GM13976 (cell line): ENCODE measurements at regions not wholly inside any gene's neighbourhood (a gene's known extent, or its start where the extent isn't known, plus 50 kb on each side); places are given as distances from the start of the nearest gene placed in this dataset.

Experiments
- DNase-seq: peaks from one replicate; pipeline ENCODE4 v3.0.0; 2012; ENCODE audit warnings: low spot score
- CTCF ChIP-seq: IDR thresholded peaks from 2 replicates; pipeline ENCODE4 v1.5.1; 2012; ENCODE audit warnings: borderline replicate concordance, mild to moderate bottlenecking; ENCODE audit not compliant: insufficient read depth; ENCODE audit errors: extremely low read depth, missing control alignments, control extremely low read depth
- in situ Hi-C: fragments of 300-500 bp; cut with MboI; formaldehyde crosslinking; loops from one replicate; pipeline ENCODE4 v1.12.0; 2022; ENCODE audit warnings: low sequenced_read_pairs, mixed read lengths, inconsistent platforms; ENCODE audit not compliant: unreplicated experiment

GRCh38 chr2:195390686-195391321 lies 266.2 kb upstream of the SLC39A10 start:
- in situ Hi-C loops: no loop called here
- no peak for TF ChIP-seq CTCF
- no peak for DNase-seq

GRCh38 chr2:195388028-195388427 lies 269.0 kb upstream of the SLC39A10 start:
- TF ChIP-seq CTCF: no peak
- in situ Hi-C loops: no loop called here
- no peak for DNase-seq

GRCh38 chr2:195382186-195382585 lies 274.8 kb upstream of the SLC39A10 start:
- no peak for TF ChIP-seq CTCF
- no peak for DNase-seq
- in situ Hi-C loops: no loop called here

GRCh38 chr2:195370167-195370943 lies 286.7 kb upstream of the SLC39A10 start:
- no peak for TF ChIP-seq CTCF
- in situ Hi-C loops: no loop called here
- DNase-seq: no peak

GRCh38 chr2:195369218-195369587 lies 287.8 kb upstream of the SLC39A10 start:
- in situ Hi-C loops: no loop called here
- TF ChIP-seq CTCF: no peak
- DNase-seq: no peak

GRCh38 chr2:195368249-195369217 lies 288.5 kb upstream of the SLC39A10 start:
- no peak for TF ChIP-seq CTCF
- in situ Hi-C loops: no loop called here
- no peak for DNase-seq
